NCI-H1694 (cell line): ENCODE measurements at regions not wholly inside any gene's neighbourhood (a gene's known extent, or its start where the extent isn't known, plus 50 kb on each side); places are given as distances from the start of the nearest gene placed in this dataset.

Experiments used
- DNase-seq: peaks from one replicate; lab custom pipeline; 2025; lab: John Stamatoyannopoulos, UW

DNA sequence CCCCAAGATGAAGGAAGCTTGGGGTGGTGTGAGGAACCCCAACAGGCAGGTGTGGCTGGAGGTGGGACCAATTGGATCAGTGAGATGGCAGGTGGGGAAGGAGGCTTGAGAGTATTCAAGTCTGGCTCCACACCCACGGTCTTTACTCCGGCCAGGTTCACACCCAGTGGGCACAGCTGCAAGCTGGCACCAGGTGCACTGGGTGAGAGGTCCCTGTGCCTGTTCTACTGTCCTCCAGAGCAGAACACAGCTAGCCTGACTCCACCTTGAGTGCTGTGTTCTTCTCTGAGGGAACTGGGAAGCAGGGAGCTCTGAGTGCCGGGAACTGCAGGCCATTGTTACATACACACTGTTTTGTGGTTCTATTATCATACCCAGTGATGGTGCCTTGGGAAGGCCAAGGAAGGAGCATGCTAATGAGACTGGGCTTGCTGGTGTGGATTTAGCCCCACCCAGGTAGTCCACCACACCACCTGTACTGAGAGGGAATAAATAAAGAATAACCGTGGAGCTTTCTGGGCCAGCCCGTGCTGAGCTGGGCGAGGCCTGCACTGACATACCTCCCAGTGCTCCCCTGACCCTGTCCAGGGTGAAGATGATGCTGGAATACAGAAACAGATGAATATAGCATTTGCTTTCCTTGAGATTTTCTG, 93.4 kb downstream of the ABHD5 start:
- no peak for DNase-seq

DNA sequence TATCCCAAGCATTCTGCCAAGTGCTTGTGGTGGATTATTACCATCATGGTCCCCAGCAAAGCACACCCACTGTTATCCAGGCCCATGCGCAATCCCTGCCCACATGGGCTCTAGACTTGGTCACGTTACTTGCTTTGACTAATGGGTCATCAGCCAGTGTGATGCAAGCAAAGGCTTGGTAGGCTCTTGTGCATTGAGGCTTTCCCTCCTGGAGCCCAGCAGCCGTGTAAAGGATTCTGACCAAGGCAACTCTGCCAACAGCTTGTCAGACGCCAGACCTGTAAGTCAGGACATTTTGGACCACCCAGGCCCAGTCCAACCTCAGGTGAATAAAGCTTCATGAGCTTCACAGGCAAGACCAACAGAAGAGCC, 93.9 kb downstream of the ABHD5 start:
- no peak for DNase-seq

DNA sequence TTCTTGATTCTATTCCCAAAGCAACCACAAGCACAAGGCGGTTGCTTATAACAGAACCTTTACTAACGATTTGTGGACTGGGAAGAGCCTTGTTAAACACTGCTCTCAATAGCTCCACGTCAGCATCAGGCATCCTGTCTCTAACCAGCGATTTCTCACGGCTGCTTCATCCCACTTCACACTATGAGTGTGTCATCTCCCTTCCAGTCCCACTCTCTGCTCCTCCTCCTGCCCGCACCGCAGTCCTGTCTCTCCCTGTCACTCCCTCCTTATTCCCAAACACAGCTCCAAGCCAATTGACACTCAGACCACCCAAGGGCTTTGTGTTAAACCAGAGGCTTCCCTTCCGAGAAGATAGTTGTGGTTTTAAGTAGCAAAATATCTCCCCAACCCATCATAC, 94.8 kb downstream of the ABHD5 start:
- no peak for DNase-seq

DNA sequence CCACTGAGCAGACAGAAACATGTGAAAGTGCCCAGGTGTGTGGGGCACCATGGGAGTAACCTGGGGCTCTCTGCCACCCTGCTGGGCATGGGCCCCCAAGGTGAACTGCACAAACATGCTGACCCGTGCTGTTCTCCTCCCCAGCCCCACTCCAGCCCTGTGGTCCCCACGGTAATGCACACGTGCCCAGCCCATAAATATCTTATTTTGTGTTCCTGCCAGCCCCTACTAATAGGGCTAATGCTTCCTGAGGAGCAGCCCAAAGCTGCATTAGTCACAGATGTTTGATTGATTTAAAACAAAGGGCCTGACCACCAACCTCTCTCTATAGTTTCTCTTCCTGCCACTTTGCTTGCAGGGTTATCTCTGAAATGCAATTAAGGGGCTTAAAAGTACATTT, 95.4 kb downstream of the ABHD5 start:
- DNase-seq, result no peak

DNA sequence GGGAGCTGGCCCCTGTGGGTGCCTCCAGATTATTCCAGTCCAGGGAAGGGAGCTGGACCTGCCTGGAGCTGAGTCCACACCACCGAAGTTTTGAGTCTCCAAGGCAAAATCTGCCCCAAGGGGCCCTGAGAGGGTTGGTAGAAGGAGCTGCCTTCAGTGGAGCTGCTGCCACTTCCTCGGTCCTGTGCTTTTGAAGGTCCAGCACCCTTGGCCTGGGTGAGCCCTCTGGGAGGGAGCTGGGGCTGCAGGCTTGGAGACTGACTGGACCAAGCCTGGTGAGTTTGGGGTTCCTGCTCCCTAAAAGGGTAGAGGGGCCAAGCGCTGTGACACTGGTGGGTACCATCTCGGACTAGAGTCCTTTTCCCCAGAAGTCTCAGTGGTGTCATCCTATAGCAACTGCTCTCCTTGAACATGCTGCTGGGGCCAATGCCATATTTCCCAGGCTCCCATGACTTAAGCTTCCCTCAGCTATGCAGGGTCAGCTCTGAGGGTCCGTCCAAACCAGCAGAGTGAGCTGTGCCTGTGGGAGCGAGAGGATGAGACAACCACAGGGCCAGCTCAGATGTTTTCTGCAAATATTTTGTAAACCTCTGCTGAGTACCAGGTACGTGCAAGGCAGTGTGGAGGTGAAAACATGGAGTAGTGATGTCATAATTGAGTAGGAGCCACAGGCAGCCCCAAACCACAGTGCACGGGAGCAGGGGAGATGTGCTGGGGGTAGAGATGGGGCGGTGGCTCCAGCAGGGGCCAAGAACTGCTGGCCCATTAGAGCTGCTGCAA, 96.0 kb downstream of the ABHD5 start:
- no peak for DNase-seq

DNA sequence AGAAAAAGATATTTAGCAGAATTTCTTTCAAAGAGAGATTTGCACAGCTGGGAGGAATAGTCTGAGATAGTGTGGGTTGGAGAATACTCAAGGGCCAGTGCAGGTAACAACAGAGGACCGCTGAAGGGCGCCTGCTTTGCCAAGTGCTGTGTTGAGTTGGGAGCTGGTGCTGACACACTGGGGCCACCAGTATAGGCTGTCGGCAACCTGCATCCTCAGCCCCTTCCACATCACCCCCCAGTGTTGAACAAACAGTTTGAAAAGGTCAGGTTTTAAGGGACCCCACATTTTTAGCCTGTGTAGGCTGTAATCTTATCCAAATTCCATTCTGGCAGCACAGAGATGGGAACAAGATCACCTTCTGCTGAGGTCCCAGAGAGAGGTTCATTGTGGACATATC, 96.6 kb downstream of the ABHD5 start:
- no peak for DNase-seq

DNA sequence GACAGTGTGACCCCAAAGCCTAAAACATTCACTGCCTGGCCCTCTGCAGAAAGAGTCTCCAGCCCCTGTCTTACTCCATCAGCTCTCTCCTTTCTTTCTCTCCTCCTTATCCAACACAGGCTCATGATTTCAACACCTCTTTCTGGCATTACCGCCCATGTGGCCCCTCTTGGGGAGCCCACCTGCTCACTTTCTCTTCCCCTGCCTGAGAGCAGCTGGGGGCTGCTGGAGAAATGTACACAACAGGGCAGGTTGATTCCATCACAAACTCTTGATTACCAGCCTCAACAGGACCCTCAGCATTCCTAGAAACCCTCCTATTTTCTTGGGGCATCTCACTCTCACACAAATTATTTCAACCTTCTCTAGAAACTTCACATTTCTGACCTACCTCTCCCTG, 98.3 kb downstream of the ABHD5 start:
- no peak for DNase-seq

DNA sequence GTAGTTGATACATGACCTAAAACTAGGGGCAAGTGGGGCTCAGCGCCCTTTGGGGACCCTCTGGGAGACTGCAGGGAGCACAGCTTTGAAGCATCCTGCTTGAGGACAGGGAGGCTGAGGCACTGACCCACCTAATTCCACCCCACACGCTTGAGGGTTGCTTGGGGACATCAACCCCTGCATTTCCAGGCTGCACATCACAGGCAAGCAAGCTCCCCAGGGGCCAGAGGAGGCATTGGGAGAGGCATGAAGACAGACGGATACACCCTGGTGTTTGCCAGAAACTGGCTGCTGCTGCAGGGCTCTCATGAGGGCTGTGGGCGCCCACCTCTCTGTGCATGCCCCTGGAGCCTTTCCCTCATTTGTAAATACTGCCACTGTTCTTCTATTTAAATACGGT, 99.3 kb downstream of the ABHD5 start:
- no peak for DNase-seq

DNA sequence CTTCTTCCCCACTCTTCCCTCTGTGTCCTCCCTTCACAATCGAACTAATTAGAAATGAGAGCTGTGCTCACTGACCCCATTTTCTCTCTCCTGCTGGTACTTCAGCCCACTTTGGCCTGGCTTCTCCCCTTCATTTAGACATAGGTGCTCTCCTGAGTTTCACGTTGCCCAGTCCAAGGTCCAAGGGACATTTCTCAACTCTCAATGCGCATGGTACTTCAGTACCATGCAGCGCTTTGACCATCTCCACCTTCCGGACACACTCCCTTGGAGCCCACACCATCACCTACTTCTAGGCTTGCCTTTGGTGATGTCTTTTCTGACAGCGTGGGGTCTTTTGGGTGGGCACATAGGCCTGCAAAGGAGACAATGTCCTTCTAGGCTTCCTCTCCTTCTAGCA, 99.7 kb downstream of the ABHD5 start:
- DNase-seq, result no peak

DNA sequence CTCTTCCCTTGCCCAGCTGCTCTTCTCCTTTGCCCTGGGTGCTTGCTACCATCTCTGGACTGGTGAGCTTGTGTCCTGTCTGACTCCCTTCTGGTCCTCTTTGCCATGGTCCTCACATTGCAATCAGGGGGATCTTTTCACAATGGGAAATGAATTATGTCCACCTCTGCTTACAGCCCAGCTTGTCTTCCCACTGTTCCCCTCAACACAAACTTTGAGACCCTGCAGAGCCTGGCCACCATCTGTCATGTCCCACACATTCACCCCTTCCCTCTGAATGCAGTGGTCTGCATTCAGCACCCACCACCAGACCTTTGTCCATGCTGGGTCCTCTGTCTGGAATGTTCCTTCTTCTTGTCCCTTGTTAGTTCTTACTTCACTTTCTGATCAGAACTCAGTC, 100.5 kb downstream of the ABHD5 start:
- no peak for DNase-seq

DNA sequence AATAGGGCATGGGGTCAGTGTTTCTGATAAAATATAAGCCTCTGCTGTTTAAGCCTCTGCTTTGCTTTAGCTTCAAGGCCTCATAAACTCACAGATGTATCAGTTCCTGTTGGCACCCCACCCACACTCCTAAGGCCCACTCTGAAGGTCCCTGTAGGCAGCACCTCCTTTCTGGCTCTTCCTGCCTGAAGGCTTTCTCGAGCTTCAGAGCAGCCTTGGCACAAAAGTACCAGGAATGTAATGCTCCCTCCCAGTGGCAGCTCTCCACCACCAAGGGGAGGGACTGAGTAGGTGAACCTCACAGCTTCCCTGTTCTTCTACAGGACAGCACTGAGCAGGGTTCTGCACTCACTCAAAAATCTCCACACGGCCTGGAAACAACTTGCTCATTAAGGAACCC, 102.2 kb downstream of the ABHD5 start:
- no peak for DNase-seq

DNA sequence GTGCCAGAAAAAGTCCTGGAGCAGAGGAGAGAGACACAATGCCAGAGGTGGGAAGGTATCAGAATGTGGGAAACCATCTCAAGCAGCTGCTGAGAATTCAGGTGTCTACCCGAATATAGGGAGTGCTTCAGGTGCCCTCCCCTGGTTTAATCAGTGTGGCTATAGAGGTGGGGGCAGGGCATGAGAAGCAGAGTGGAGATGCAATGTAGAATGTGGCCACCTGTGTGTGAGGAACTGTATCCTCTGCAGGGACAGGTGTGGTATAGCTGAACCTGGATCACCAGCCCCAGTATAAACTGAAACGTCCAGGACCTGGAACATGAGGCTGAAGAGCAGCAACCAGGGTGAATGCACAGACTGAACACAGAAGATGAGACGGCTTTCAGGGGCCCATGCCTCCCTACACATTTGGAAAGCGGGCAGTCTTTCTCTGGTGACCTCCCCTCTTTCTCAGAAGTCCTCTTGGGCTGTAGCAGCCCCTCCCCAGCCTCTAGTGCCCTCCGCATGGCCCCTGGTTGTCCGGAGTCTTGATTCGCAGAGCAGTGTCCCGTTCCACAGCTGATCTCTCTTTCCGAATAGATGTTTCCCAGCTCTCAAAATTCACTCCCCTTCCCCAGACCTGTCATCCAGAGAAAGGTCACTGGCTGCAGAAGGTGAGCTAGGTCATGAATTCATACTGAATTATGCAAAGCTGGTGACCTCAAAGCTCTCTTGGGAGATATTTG, 103.1 kb downstream of the ABHD5 start:
- no peak for DNase-seq

DNA sequence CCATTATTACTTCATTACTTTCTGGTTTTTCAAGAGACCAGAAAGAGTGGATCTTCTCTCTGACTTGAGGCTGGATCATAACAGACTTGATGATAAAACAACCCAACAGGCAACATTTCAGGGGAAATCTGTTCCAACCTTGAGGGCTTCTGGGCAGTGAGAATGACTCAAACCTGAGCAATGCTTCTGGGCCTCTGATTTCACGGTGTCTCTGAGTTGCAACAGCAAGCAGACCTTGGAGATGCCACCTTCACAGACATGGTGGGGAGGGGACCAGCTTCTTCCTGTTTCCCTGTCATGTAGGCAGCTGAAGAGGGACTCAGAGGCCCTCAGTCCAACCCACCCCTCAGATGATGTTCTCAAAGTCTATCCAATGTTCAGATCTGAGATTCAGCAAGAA, 104.0 kb downstream of the ABHD5 start:
- no peak for DNase-seq

DNA sequence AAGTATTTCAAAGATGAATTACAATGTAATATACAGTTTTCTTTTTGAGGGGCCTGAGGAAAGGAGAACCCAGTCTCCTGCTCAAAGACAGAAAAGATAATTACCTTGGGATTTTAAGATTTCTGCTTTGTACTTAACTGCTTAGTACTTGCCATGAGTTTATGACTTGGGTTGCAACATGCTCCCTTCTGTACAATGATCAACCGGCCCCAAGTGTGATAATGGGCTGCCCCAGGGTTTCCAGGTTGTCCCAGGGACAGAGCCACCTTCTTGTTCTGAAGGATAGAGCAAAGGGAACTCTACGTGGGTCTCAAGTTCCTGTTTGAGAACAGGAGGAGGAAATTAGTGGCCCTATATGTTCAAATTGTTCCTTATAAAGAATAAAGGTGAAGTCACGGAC, 104.8 kb downstream of the ABHD5 start:
- no peak for DNase-seq

DNA sequence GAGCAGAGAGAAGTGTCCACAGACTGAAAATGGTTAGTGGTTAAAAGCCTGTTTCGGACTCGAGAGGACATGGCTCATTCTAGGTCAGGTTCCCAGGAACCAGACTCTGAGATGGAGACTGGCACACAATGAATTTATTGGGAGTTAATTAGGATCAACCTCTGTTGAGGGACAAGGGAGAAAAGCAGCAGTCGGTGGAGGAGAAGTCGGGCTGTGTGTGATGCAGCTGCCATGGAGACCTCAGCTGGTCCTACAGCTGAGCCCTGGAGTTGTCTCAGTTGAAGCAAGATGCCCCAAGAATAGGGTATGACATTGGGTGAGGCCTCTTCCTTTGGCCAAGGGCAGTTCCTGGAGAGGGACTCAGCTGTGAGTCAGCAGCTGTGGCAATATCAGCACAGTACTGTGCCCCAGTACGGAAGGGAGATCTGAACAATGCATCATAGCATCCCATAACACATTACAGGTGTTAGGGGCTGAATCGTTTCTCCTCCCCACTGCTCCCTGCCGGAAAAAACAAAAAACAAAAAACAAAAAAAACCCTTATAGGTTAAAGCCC, 105.4 kb downstream of the ABHD5 start:
- DNase-seq, result no peak

DNA sequence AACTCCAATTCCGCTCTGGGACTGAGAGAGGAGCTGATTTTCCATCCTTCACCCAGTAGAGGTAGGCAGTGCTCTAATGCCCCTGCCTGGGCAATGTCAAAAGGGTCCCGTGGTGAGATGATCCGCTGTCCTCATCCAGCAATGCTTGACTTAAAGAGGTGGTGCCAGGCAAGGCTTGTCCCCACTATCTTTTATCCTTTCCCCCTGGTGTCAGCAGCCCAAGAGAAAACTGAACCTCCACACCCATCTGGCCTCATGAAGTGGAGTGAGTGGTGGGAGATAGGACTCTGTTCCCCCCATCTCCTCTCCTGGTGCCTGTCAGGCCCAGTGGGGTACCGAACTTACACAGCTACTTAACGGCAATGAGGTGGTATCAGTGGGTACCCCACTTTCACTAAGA, 107.1 kb downstream of the ABHD5 start:
- DNase-seq, result no peak

DNA sequence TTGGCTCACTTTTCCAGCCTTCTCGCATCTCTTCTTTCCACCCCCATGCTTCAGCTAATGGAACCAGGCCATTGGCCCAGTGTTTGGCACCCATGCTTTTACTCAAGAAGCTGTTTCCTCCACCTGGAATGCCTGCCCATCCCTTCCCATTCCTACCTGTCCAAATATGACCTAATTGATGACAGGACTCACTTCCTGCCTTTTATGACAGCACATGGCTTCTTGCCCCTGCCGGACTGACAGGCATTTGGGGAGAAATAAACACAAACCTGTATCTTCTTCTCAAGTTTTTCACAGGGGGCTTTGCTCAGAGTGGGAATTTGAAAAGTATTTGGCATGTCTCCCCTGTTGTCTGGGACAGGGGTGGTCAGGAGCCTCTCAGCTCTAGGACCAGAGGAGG, 120.1 kb downstream of the ABHD5 start:
- DNase-seq, result no peak

DNA sequence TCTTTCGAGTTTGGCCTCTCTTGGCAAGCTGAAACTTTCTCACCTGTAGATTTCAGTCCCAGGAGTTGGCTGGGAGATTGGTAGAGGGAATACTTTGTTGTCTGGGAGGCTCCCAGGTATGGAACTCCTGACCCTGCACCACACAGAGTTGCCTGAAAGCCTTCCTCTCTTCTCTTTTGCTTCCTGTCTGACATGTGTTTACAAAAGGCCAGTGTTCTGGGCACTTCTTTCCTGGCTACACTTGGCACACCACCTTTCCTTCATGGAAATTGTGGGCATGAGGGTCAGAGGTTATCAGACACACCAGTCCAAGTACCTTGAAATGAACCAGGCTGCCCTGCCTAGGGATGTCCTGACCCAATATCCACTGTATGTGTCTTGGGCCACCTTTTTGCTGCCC, 123.7 kb downstream of the ABHD5 start:
- no peak for DNase-seq

DNA sequence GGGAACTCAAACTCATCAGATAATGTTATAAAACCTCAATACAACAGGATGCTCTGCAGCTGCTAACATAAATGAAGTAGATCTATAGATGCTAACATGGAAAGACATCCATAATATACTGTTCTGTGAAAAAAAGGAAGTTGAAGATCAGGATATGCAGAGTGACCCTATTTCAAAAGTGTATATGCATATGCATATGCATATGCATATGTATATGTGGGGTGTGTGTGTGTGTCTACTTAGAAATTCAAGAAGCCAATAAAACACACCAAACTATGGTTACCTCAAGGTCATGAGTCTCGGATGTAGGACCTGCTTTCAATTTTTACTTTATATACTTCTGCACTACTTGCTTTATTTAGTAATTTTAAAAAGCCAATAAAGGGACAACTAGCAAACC, 125.6 kb downstream of the ABHD5 start:
- DNase-seq, result no peak

DNA sequence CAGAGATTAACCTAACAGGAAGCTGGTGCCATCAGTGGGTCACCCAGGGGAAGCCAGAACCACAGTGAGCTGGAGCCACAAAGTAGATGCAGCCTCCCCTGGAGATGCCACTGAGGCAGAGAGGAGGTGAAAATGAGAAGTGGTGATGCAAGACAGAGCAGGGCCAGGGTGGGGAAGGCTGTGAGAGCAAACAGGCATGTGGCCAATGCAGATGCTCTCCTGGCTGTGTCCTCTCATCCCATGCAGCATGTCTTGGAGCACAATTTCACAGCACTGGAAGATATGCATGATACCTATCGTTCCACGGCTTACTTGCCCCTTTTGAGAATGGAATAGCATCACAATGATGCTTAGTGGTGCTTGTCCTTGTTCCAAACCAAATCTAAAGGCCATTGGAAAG, 126.3 kb downstream of the ABHD5 start:
- no peak for DNase-seq

DNA sequence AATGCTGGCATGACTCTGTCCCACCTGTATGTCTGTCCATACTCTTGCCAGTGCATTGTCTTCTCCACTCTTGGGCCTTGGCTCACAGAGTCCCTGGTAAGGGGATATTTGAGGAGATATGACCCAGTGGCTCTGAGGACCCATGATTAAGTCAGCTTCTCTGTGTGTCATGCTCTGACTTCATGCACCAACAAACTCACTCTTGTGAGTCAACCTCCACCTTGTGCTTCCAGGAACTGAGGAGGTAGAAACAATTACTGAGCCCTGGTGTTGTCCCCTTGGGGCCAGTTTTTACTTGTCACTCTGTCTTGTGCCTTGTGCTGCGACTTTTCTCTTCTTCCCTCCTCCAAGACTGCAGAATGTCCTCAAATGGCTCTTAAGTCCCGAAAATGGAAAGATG, 127.1 kb downstream of the ABHD5 start:
- no peak for DNase-seq

DNA sequence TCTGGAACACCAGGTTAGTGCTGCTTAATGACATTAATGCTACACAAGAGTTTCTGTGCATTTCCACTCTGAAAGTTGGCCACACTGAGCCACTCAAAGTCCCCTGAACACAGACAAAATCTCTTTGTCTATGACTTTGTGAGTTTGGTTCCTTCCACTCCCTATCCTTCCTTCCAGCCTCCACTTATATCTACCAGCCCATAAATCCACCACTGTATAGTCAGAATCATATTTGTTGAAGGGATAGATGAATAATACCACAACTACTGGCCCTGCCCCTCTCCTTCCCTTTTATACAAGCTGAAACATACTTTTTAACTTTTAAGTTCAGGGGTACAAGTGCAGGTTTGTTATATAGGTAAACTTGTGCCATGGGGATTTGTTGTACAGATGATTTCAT, 127.5 kb downstream of the ABHD5 start:
- DNase-seq, result no peak
